Smooth muscle cell (in vitro differentiated cells): ENCODE measurements at regions not wholly inside any gene's neighbourhood (a gene's known extent, or its start where the extent isn't known, plus 50 kb on each side); places are given as distances from the start of the nearest gene placed in this dataset.
A peak's percentile ranks its signal among the peaks of the same experiment; 100 is the strongest.

Experiments used
- DNase-seq: peaks from one replicate; lab custom pipeline; 2025; ENCODE audit not compliant: unreplicated experiment; lab: John Stamatoyannopoulos, UW
- H2AFZ ChIP-seq: fragments of 200-600 bp; sonication (generic); 2 replicates; pipeline ENCODE4 v1.6.0; 2016; ENCODE audit warnings: antibody characterized with exemption, low read depth, mild to moderate bottlenecking
- H3F3A ChIP-seq: fragments of 200-600 bp; sonication (generic); 2 replicates; pipeline ENCODE4 v1.6.0; 2017; ENCODE audit warnings: antibody characterized with exemption, low read depth
- H3K27ac ChIP-seq: fragments of 200-600 bp; sonication (generic); 2 replicates; pipeline ENCODE4 v1.5.1; 2016; ENCODE audit warnings: low read depth, mild to moderate bottlenecking
- H3K27me3 ChIP-seq: fragments of 200-600 bp; sonication (generic); 2 replicates; pipeline ENCODE4 v1.6.1; 2016; ENCODE audit warnings: low read depth, mild to moderate bottlenecking
- H3K36me3 ChIP-seq: fragments of 200-600 bp; sonication (generic); 2 replicates; pipeline ENCODE4 v1.5.1; 2016; ENCODE audit warnings: low read depth
- H3K4me1 ChIP-seq: fragments of 200-600 bp; sonication (generic); 2 replicates; pipeline ENCODE4 v1.5.1; 2016; ENCODE audit warnings: low read depth
- H3K4me2 ChIP-seq: fragments of 200-600 bp; sonication (generic); 2 replicates; pipeline ENCODE4 v1.6.0; 2016; ENCODE audit warnings: mild to moderate bottlenecking
- H3K4me3 ChIP-seq: fragments of 200-600 bp; sonication (generic); 2 replicates; pipeline ENCODE4 v1.5.1; 2016; ENCODE audit warnings: mild to moderate bottlenecking
- H3K79me2 ChIP-seq: fragments of 200-600 bp; sonication (generic); 2 replicates; pipeline ENCODE4 v1.6.0; 2016; ENCODE audit warnings: low read depth, mild to moderate bottlenecking
- H3K9ac ChIP-seq: fragments of 200-600 bp; sonication (generic); 2 replicates; pipeline ENCODE4 v1.6.0; 2016; ENCODE audit warnings: low read depth
- H3K9me3 ChIP-seq: fragments of 200-600 bp; sonication (generic); replicated peaks from 2 replicates; pipeline ENCODE4 v1.5.1; 2016; ENCODE audit warnings: low read depth
- H4K20me1 ChIP-seq: fragments of 200-600 bp; sonication (generic); 2 replicates; pipeline ENCODE4 v1.6.0; 2016; ENCODE audit warnings: low read depth
- CTCF ChIP-seq: fragments of 200-600 bp; sonication (generic); IDR thresholded peaks from 2 replicates; pipeline ENCODE4 v1.5.1; 2017; ENCODE audit warnings: borderline replicate concordance, mild to moderate bottlenecking, antibody characterized with exemption; ENCODE audit not compliant: insufficient read depth, poor library complexity, severe bottlenecking
- WGBS: methylation state at CpG from one replicate; pipeline ENCODE4 v1.1.7; 2016; ENCODE audit warnings: low lambda C conversion rate; 5-methylcytosine and 5-hydroxymethylcytosine counted together

GRCh38 chr5:42949348-42950115 is 90.6 kb downstream of the ANXA2R start:
- H3K4me3 ChIP-seq = no peak overlapping the region
- H3K4me2 ChIP-seq = no peak overlapping the region
- TF ChIP-seq CTCF = no peak

GRCh38 chr5:42948961-42949347 is 91.2 kb downstream of the ANXA2R start:
- H3F3A ChIP-seq = peaks cover 9% of the 10 kb centered on the region
- H3K27ac ChIP-seq = no peak overlapping the region
- no peaks in the 10 kb centered on the region for H3K79me2 ChIP-seq
- no peaks in the 10 kb centered on the region for H3K9me3 ChIP-seq
- TF ChIP-seq CTCF = no peak
- H2AFZ ChIP-seq = no peak overlapping the region
- H4K20me1 ChIP-seq = no peaks in the 10 kb centered on the region
- no peaks in the 10 kb centered on the region for H3K36me3 ChIP-seq
- H3K4me2 ChIP-seq = no peak overlapping the region
- no peak overlapping the region for H3K9ac ChIP-seq
- no peak for DNase-seq
- H3K4me3 ChIP-seq = no peak overlapping the region
- H3K4me1 ChIP-seq = no peaks in the 10 kb centered on the region
- 96% methylated on average over 10 of the region's 10 CpGs for WGBS
- H3K27me3 ChIP-seq = no peaks in the 10 kb centered on the region

More at GRCh38 chr5:42949348-42950115, 90.6 kb downstream of the ANXA2R start:
- H3K27me3 ChIP-seq = no peaks in the 10 kb centered on the region
- H2AFZ ChIP-seq = no peak overlapping the region
- DNase-seq = no peak
- H3K36me3 ChIP-seq = no peaks in the 10 kb centered on the region
- no peaks in the 10 kb centered on the region for H3K79me2 ChIP-seq
- no peaks in the 10 kb centered on the region for H3K9me3 ChIP-seq
- no peak overlapping the region for H3K27ac ChIP-seq
- no peaks in the 10 kb centered on the region for H3K4me1 ChIP-seq
- 94% methylated on average over 33 of the region's 33 CpGs for WGBS
- no peaks in the 10 kb centered on the region for H4K20me1 ChIP-seq
- H3K9ac ChIP-seq = no peak overlapping the region
- peaks cover 5% of the 10 kb centered on the region for H3F3A ChIP-seq

- Histone ChIP-seq H3K27ac (peak overlapping the region; percentile 54), H3K36me3 (no peaks in the 10 kb centered on the region), H2AFZ (no peak overlapping the region), H3K4me2 (peak overlapping the region; percentile 2), H3K4me3 (no peak overlapping the region), H4K20me1 (no peaks in the 10 kb centered on the region), H3K27me3 (no peaks in the 10 kb centered on the region), H3K9me3 (no peaks in the 10 kb centered on the region), H3K4me1 (peaks cover 4% of the 10 kb centered on the region), H3K9ac (no peak overlapping the region), H3K79me2 (no peaks in the 10 kb centered on the region), H3F3A (peaks cover 9% of the 10 kb centered on the region)
- DNase-seq = no peak
- 72% methylated on average over 5 of the region's 5 CpGs for WGBS
- TF ChIP-seq CTCF = no peak
These were observed 95.1 kb downstream of the ANXA2R start for GRCh38 chr5:42944989-42945388.
